ENCODE measurements at regions not wholly inside any gene's neighbourhood (a gene's known extent, or its start where the extent isn't known, plus 50 kb on each side); places are given as distances from the start of the nearest gene placed in this dataset.
A peak's percentile ranks its signal among the peaks of the same experiment; 100 is the strongest.

- DNase-seq (no peak), ATAC-seq (no peak)
- H3K9me3 ChIP-seq = no peaks in the 10 kb centered on the region
- no peak for TF ChIP-seq CTCF (IDR thresholded peaks at IDR 0.05)
- intact Hi-C loops (cut with DNase I) = no loop called here
- no peak overlapping the region for H3K27ac ChIP-seq
- H3K4me3 ChIP-seq = no peak overlapping the region
- H3K36me3 ChIP-seq = no peaks in the 10 kb centered on the region
- H3K4me1 ChIP-seq = no peaks in the 10 kb centered on the region
- no peaks in the 10 kb centered on the region for H3K27me3 ChIP-seq (ENCODE audit: low read depth)
Measured at GRCh38 chrX:8245411-8245810, 74.3 kb upstream of the VCX2 start.

GRCh38 chrX:8253096-8253495 is 82.0 kb upstream of the VCX2 start:
- Histone ChIP-seq H3K36me3 (no peaks in the 10 kb centered on the region), H3K9me3 (no peaks in the 10 kb centered on the region), H3K27me3 (ENCODE audit: low read depth) (no peaks in the 10 kb centered on the region), H3K4me1 (no peaks in the 10 kb centered on the region), H3K4me3 (no peak overlapping the region), H3K27ac (no peak overlapping the region)
- intact Hi-C loops (cut with DNase I) = no loop called here
- DNase-seq = no peak
- TF ChIP-seq CTCF (IDR thresholded peaks at IDR 0.05) = no peak
- ATAC-seq = no peak

- intact Hi-C loops (cut with DNase I) = no loop called here
- no peak for TF ChIP-seq CTCF (IDR thresholded peaks at IDR 0.05)
- Histone ChIP-seq H3K4me3 (no peak overlapping the region), H3K27me3 (ENCODE audit: low read depth) (no peaks in the 10 kb centered on the region), H3K4me1 (no peaks in the 10 kb centered on the region), H3K27ac (no peak overlapping the region), H3K9me3 (no peaks in the 10 kb centered on the region), H3K36me3 (no peaks in the 10 kb centered on the region)
- no peak for DNase-seq
- ATAC-seq = no peak
Measured at GRCh38 chrX:8254401-8254800, 83.3 kb upstream of the VCX2 start.

- no peak for DNase-seq
- no peak for ATAC-seq
- H3K27me3 ChIP-seq (ENCODE audit: low read depth) = no peaks in the 10 kb centered on the region
- no peaks in the 10 kb centered on the region for H3K4me1 ChIP-seq
- no peak overlapping the region for H3K4me3 ChIP-seq
- intact Hi-C loops (cut with DNase I) = no loop called here
- H3K9me3 ChIP-seq = no peaks in the 10 kb centered on the region
- H3K27ac ChIP-seq = no peak overlapping the region
- no peaks in the 10 kb centered on the region for H3K36me3 ChIP-seq
- TF ChIP-seq CTCF (IDR thresholded peaks at IDR 0.05) = no peak
Measured at GRCh38 chrX:8272821-8273220, 101.8 kb upstream of the VCX2 start.

- Histone ChIP-seq H3K36me3 (no peaks in the 10 kb centered on the region), H3K4me1 (no peaks in the 10 kb centered on the region), H3K9me3 (no peaks in the 10 kb centered on the region), H3K27me3 (ENCODE audit: low read depth) (no peaks in the 10 kb centered on the region), H3K27ac (no peak overlapping the region), H3K4me3 (no peak overlapping the region)
- TF ChIP-seq CTCF (IDR thresholded peaks at IDR 0.05) = no peak
- ATAC-seq (peak; percentile 38 to 94), DNase-seq (no peak)
- intact Hi-C loops (cut with DNase I) = no loop called here
Measured at GRCh38 chrX:8273451-8273895, 102.4 kb upstream of the VCX2 start.

- H3K27me3 ChIP-seq (ENCODE audit: low read depth) = no peaks in the 10 kb centered on the region
- intact Hi-C loops (cut with DNase I) = no loop called here
- no peak for TF ChIP-seq CTCF (IDR thresholded peaks at IDR 0.05)
- ATAC-seq (no peak), DNase-seq (no peak)
- H3K4me3 ChIP-seq = no peak overlapping the region
- H3K36me3 ChIP-seq = no peaks in the 10 kb centered on the region
- no peaks in the 10 kb centered on the region for H3K9me3 ChIP-seq
- H3K27ac ChIP-seq = no peak overlapping the region
- no peaks in the 10 kb centered on the region for H3K4me1 ChIP-seq
Measured at GRCh38 chrX:8274170-8274569, 103.1 kb upstream of the VCX2 start.

All from lower lobe of right lung (tissue), 2 donors.